Urothelium cell line (cell line): ENCODE measurements at regions not wholly inside any gene's neighbourhood (a gene's known extent, or its start where the extent isn't known, plus 50 kb on each side); places are given as distances from the start of the nearest gene placed in this dataset.

Experiments
- DNase-seq: peaks from one replicate; pipeline ENCODE4 v3.0.0; 2011; ENCODE audit warnings: low spot score, mixed read lengths
- FAIRE-seq: peaks from 2 replicates; lab custom pipeline; 2011; peaks lifted over from hg19 to GRCh38; lab: Jason Lieb, UNC

DNA sequence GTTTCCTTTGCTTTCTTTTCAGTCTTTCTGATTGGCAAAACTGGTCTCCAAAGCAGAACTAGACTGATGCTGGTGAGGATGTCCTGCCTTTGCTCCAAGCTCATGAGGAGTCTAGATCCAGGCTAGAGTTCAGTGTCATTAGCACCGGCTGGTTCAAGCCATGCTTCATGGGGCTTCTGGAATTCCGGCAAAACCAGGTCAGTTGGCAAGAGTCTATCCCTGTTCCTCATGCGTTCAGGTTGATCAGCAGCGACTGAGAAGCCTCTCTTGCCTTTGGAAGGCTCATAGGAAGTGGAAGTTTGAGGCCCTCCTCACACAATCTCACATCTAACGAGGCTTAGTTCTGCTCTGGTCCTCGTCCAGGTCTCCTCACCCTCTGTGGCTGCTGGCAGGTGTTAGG is 194.3 kb downstream of the HS3ST3A1 start:
- no peak for DNase-seq
- FAIRE-seq: no peak

DNA sequence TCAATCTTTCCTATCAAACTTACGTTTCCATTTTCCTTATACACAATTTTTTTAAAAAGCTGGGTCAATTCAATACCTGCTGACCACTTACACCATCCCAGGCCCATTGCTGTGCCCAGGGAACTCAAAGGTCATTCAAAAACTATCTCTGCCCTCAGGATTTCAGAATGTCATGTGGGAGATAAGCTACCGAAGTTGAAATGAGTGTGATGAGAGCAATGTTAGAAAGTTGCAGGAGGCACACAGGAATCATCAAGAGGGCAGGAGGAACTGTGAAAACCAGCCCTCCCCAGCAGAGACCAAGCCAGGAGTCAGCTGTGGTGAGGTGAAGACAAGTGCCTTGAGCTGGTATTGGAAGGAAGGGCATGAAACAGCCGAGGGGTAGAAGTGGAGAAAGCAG is 195.9 kb downstream of the HS3ST3A1 start:
- no peak for FAIRE-seq
- no peak for DNase-seq

DNA sequence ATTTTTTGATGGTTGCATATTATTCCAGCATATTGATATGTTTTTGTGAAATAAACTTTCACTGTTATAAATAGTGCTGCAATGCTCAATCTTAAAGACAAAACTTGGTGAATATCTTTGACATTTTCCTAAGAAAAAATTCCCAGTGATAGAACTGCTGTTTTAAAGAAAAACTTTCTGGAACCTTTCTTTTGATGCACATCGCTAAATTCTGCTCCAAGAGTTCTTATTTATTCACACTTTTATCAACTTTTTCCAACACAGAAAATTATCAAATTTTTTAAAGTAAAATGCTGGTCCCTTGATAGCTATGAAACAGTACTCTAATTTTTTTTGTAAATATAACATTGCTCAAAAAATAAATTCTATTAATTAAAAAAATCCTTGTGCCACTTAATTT is 196.6 kb downstream of the HS3ST3A1 start:
- no peak for FAIRE-seq

GRCh38 chr17:13403982-13404946 is 197.5 kb downstream of the HS3ST3A1 start:
- FAIRE-seq (no peak), DNase-seq (no peak)

More for the DNA sequence above, 196.6 kb downstream of the HS3ST3A1 start:
- no peak for DNase-seq

- FAIRE-seq: no peak
These were observed 201.2 kb downstream of the HS3ST3A1 start for GRCh38 chr17:13400491-13400890.

DNA sequence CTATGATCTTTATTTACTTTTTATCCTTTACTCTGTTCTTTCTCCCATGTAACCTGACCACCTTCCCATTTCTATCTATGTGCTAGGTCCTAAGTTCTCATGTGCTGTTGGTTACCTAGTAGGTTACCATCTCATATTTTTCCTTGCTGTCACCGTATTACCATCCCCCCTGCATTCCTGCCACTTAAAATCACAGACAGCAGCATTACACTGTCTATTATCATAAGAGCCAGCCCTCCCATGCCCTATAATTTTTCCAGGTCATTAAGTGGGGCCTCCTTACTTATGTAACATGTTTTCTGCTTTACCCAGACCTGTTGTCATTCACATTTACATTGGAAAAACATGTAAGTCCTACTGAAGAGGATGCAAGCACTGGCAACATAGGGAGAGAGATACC is 202.9 kb downstream of the HS3ST3A1 start:
- FAIRE-seq (no peak), DNase-seq (no peak)

More at GRCh38 chr17:13400491-13400890, 201.2 kb downstream of the HS3ST3A1 start:
- no peak for DNase-seq

DNA sequence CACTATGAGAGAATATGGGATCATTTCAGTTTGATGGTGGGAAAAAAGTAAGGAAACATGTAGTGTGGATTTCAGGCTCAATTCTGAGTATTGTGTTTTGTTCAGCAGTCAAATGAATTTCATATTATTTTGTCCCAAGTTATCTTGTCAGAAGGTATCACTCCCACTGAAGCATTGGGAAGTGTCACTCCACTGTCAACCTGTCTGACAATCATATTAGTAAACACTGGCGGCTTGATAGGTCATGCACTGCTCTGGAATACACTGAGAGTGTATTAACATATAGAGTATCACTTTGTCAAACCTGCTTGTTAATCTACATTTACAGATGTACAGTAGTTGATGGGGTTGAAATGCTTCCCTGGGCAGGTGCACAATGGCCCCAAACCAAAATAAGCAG is 203.6 kb downstream of the HS3ST3A1 start:
- DNase-seq: no peak
- FAIRE-seq: no peak

DNA sequence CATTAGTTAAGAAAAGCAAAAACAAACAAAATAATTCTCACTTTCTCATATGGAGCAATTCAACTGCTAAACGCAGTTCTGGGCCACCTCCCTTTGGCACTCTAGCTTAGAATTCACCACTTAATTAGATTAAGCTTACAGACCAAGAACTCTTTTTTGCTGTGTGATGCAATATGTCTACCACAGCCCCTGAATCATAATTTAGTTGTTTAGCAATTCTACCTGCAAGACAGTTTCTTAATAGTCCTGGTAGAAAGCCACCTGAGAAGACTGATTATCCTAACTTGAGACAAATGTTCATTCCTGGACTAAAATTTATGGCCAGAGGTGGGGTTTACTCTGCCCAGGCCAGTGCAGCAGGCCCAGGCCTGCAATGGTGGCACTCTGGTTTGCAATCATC is 205.9 kb downstream of the HS3ST3A1 start:
- no peak for DNase-seq
- FAIRE-seq: no peak

DNA sequence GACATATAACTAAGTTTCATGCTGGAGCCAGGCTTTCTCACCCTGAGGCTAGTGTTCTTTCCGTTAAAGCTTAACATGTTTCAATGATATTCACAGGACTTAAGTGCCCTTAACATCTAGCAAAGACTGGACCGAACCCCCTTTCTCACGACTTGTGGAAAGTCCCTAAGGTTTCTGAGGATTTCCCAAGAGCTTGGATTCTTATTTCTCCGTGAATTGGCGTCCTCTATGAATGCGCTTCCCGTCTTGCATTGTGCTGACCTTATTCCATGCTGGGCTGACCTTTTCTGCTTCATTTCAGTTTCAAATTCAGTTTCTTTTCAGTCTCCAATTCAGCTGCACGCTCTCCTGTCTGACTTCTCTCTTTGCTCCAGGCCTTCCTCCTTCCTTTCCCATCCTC is 206.4 kb downstream of the HS3ST3A1 start:
- FAIRE-seq: no peak
- DNase-seq: no peak

DNA sequence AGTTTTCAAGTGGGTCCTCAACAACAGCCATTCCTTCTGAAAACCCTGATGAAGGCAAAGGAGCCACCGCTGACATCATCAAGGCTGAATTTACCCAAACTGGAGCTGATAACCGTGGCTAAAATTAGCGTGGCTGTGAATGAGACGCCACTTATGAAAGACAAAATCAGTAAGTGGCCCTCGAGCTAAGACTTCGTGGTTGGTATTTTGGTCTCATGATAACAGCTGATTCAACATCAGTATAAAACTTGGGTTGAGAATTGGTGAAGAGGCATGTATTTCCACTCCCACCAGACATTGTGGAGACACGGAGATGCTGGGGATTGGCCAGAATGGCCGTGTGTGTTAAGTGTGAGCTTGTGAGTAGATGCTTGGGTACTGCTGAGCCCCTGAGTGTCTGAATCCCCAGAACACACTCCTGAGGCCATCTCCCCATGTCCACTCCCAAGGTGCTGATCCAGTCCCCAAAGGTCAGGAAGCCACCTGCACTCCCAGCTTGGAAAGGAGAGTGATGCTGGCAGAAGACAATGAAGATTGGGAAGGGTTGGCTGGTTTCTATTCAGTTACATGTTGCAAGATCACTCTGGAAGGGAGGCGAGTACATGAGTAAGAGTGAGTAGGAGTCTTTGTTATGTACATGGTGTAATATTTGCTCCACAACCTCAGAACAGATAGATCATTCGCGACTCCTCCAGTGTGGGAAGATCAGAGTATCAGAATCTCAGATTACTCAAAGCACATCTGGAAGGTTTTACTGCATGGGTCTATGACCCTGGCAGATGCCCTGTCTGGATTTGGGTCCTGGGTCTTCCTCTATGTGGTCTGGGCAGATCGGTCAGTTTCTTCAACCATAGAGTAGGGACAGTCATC is 207.7 kb downstream of the HS3ST3A1 start:
- FAIRE-seq: no peak
- no peak for DNase-seq

GRCh38 chr17:13387952-13388351 is 213.8 kb downstream of the HS3ST3A1 start:
- DNase-seq (no peak), FAIRE-seq (no peak)

GRCh38 chr17:13387236-13387635 is 214.5 kb downstream of the HS3ST3A1 start:
- FAIRE-seq (no peak), DNase-seq (no peak)

DNA sequence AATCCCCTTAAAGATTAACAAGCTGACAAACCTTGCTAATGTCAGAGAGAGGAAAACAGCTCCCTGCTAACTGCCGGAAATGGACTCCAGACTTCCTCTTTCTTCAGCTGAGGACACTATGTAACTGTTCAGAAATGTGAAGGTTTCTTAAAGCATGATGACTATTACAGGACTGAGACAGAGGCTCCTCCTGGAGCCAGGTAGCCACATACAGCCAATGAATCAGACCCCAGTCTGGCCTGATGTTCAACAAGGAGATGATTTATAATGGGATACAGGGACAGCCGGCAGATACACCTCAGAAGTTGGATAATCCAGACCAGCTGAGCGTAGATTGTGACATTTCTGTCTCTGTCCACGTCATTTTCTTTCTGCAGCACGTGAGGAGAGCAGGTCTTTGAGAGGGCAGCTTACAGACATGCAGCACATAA is 216.2 kb downstream of the HS3ST3A1 start:
- DNase-seq: peak; percentile 6
- FAIRE-seq: no peak

GRCh38 chr17:13384626-13385025 is 217.1 kb downstream of the HS3ST3A1 start:
- DNase-seq: no peak
- FAIRE-seq: no peak

- no peak for FAIRE-seq
- DNase-seq: no peak
These were observed 223.4 kb downstream of the HS3ST3A1 start for GRCh38 chr17:13378361-13378760.

DNA sequence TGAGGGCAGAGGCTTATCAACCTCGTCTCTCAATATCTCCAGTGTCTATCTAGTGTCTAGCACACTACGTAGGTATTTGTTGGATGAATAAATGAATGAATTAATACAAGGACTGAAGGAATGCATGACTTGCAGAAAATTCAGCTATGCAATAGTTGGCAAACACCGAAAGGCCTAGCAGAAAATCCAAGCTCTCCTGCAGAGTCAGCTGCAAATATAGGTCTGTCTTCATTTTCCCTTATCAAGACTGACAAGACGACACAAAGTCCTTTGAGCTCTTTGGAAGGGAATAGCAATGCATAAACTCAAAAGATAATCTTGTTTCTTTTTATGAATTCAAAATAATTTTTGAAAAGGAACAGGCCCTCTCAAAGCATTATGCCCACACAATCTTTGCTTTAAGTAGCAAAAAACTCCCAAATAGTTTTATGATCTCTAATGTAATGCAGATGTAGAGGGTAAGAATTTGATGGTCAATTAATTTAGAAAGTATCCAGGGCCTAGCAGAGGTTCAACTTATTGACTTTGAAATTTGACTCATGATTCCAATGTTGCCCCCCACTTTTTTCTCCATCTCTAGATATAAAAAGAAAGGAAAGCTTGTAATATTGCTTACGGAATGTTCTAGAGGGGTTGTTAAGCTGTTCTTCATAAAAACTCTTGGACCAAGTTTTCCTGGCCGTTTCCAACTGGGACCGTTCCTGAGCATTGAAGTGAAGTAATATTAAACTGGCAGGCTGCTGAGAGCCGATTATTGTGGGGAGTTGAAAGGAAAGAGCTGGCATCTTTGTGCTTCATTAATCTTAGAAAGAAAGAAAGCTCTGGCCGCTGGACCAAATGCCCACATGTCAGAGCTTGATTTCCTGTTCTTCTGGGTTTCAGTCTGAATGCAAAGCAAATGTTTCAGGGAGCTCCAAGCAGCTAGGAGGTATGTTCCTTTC is 227.3 kb downstream of the HS3ST3A1 start:
- DNase-seq (no peak), FAIRE-seq (no peak)

GRCh38 chr17:13372432-13372831 is 229.3 kb downstream of the HS3ST3A1 start:
- no peak for DNase-seq
- no peak for FAIRE-seq

- FAIRE-seq (no peak), DNase-seq (no peak)
These were observed 234.6 kb downstream of the HS3ST3A1 start for GRCh38 chr17:13367154-13367553.

DNA sequence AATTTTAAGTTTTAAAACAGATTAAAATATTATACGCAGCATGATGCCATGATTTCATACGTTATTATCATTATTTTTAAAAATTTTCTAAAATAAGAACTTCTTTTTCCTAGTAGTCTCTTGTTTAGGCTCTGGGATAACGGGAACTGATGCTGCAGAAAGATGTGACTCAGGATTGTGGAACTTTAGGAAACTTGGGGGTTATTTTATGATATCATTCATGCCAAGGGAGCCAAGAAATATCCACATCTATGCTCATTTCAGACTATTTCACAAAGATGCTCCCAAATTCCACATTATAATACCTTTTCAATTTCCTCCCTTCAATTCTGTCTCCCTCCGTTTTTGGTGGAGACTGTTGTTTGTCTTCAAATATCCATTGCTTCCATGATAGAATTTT is 236.4 kb downstream of the HS3ST3A1 start:
- no peak for DNase-seq
- no peak for FAIRE-seq

- FAIRE-seq: no peak
- DNase-seq: no peak
These were observed 238.0 kb downstream of the HS3ST3A1 start for GRCh38 chr17:13363771-13364170.
